ENCODE measurements at regions not wholly inside any gene's neighbourhood (a gene's known extent, or its start where the extent isn't known, plus 50 kb on each side); places are given as distances from the start of the nearest gene placed in this dataset.
"Not testable (repeated sequence)": the region's sequence is repeated elsewhere in the genome, so short reads cannot be mapped to it uniquely, and the experiment has no call there.

- Mint-ChIP-seq H3K4me3 (no peak overlapping the region), H3K27ac (no peak overlapping the region), H3K27me3 (no peaks in the 10 kb centered on the region), H3K9me3 (ENCODE audit: low read depth) (no peaks in the 10 kb centered on the region), H3K36me3 (no peaks in the 10 kb centered on the region), H3K4me1 (ENCODE audit: low read depth) (peaks cover 42% of the 10 kb centered on the region)
Measured at GRCh38 chr17:77832180-77832560, 126.3 kb upstream of the TNRC6C start.

DNA sequence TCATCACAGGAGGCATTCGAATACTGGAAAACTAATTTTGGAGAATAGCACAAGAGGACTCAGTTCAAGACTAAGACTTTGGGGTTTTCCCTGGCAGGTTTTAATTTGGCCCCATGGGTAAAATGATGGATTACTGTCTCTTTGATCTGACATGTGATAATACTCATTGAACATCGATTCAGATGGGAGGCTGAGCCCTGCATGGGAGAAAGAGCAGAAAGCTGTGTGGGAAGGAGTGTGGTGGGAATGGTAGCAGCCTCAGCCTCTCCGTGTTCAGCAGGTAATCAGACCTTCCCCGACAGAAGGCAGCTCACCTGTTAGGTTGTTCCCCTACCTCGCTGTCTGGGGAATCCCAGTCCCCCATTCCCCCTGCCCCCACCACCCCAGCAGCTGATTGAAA, 124.7 kb upstream of the TNRC6C start:
- H3K4me3 Mint-ChIP-seq, result no peak overlapping the region
- H3K4me1 Mint-ChIP-seq (ENCODE audit: low read depth), result peaks cover 41% of the 10 kb centered on the region
- H3K27me3 Mint-ChIP-seq, result no peaks in the 10 kb centered on the region
- no peak overlapping the region for H3K27ac Mint-ChIP-seq
- H3K36me3 Mint-ChIP-seq, result peaks cover 3% of the 10 kb centered on the region
- no peaks in the 10 kb centered on the region for H3K9me3 Mint-ChIP-seq (ENCODE audit: low read depth)

DNA sequence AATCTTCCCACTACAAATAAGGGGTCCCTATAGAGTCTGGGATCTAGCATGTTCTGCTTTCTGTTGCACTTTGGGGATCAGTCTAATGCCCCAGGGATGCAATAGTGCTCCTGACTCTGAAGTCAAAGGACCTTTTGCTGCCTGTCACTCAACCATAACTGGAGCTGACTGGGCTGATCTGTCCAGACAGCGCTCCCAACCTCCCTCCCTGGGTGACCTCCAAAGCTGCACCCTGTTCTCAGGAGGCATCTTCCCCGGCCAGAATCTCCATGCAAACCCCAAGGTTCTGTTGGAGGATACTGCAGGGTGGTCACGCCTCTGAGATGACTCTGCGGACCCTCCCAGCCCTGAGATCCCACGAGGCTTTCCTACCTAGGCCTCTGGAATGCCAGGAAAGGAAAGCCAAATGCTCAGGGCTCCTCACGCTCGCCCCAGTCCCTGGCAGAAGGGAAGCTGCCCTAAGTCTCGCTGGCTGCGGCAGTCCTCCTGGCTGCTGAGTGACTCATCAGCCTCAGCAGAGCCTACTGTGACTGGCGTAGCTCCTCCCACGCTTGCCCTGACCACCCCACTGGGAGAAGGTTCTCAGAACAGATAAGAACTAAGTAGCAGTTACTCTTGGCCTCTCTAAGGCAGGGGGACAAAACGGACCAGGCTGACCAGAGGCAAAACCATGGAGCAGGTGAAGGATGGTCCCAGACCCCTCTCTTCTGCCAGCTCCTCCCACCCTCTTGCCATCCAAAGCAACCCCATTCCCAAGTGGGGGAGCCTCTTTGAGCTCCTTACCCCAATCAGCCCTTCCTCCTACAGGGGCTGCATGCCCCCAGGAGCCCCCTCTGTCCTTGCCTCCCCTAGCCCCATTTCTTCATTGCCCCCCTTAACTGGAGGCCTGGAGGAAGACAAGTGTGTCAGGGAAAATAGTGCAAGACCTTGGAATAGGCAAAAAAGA, 124.1 kb upstream of the TNRC6C start:
- H3K9me3 Mint-ChIP-seq (ENCODE audit: low read depth), result no peaks in the 10 kb centered on the region
- peaks cover 43% of the 10 kb centered on the region for H3K4me1 Mint-ChIP-seq (ENCODE audit: low read depth)
- no peak overlapping the region for H3K4me3 Mint-ChIP-seq
- peaks cover 3% of the 10 kb centered on the region for H3K36me3 Mint-ChIP-seq
- H3K27me3 Mint-ChIP-seq, result no peaks in the 10 kb centered on the region
- no peak overlapping the region for H3K27ac Mint-ChIP-seq

GRCh38 chr17:77836557-77837041, 121.9 kb upstream of the TNRC6C start:
- H3K27ac Mint-ChIP-seq, result peak overlapping the region; percentile 79

DNA sequence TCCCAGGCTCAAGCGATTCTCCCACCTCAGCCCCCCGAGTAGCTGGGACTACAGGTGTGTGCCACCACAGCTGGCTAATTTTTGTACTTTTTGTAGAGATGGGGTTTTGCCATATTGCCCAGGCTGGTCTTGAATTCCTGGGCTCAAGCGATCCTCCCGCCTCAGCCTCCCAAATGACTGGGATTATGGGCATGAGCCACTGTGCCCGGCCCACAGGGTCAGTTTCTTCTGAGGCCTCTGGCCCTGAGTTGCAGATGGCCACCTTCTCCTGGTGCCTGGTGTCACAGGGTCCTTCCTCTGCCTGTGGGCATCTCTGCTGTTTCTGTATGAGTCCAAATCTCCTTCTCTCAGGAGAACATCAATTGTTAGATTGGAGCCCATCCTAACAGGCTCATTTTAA, 121.4 kb upstream of the TNRC6C start:
- H3K27ac Mint-ChIP-seq, result peak overlapping the region; percentile 79
- not testable (repeated sequence) for H3K9me3 Mint-ChIP-seq (ENCODE audit: low read depth); H3K27me3 Mint-ChIP-seq; H3K4me3 Mint-ChIP-seq; H3K36me3 Mint-ChIP-seq
- H3K4me1 Mint-ChIP-seq (ENCODE audit: low read depth), result peaks cover 42% of the 10 kb centered on the region

More at GRCh38 chr17:77836557-77837041, 121.9 kb upstream of the TNRC6C start:
- H3K36me3 Mint-ChIP-seq, result peaks cover 3% of the 10 kb centered on the region
- no peak overlapping the region for H3K4me3 Mint-ChIP-seq
- peaks cover 38% of the 10 kb centered on the region for H3K4me1 Mint-ChIP-seq (ENCODE audit: low read depth)
- no peaks in the 10 kb centered on the region for H3K9me3 Mint-ChIP-seq (ENCODE audit: low read depth)
- H3K27me3 Mint-ChIP-seq, result no peaks in the 10 kb centered on the region

GRCh38 chr17:77837917-77838316, 120.6 kb upstream of the TNRC6C start:
- Mint-ChIP-seq H3K27me3 (no peaks in the 10 kb centered on the region), H3K4me1 (ENCODE audit: low read depth) (peaks cover 51% of the 10 kb centered on the region), H3K36me3 (peaks cover 3% of the 10 kb centered on the region), H3K27ac (no peak overlapping the region), H3K4me3 (no peak overlapping the region), H3K9me3 (ENCODE audit: low read depth) (no peaks in the 10 kb centered on the region)

GRCh38 chr17:77838748-77839697, 119.5 kb upstream of the TNRC6C start:
- H3K27ac Mint-ChIP-seq, result no peak overlapping the region
- peaks cover 3% of the 10 kb centered on the region for H3K36me3 Mint-ChIP-seq
- no peaks in the 10 kb centered on the region for H3K27me3 Mint-ChIP-seq
- H3K4me1 Mint-ChIP-seq (ENCODE audit: low read depth), result peaks cover 57% of the 10 kb centered on the region
- no peak overlapping the region for H3K4me3 Mint-ChIP-seq
- H3K9me3 Mint-ChIP-seq (ENCODE audit: low read depth), result no peaks in the 10 kb centered on the region

GRCh38 chr17:77839698-77840512, 118.6 kb upstream of the TNRC6C start:
- no peak overlapping the region for H3K4me3 Mint-ChIP-seq
- no peaks in the 10 kb centered on the region for H3K9me3 Mint-ChIP-seq (ENCODE audit: low read depth)

GRCh38 chr17:77840513-77841165, 117.9 kb upstream of the TNRC6C start:
- Mint-ChIP-seq H3K9me3 (ENCODE audit: low read depth) (no peaks in the 10 kb centered on the region), H3K4me1 (ENCODE audit: low read depth) (peaks cover 55% of the 10 kb centered on the region), H3K27ac (no peak overlapping the region), H3K36me3 (peaks cover 3% of the 10 kb centered on the region), H3K27me3 (no peaks in the 10 kb centered on the region), H3K4me3 (no peak overlapping the region)

More at GRCh38 chr17:77839698-77840512, 118.6 kb upstream of the TNRC6C start:
- Mint-ChIP-seq H3K36me3 (peaks cover 3% of the 10 kb centered on the region), H3K4me1 (ENCODE audit: low read depth) (peaks cover 57% of the 10 kb centered on the region), H3K27me3 (no peaks in the 10 kb centered on the region), H3K27ac (no peak overlapping the region)

DNA sequence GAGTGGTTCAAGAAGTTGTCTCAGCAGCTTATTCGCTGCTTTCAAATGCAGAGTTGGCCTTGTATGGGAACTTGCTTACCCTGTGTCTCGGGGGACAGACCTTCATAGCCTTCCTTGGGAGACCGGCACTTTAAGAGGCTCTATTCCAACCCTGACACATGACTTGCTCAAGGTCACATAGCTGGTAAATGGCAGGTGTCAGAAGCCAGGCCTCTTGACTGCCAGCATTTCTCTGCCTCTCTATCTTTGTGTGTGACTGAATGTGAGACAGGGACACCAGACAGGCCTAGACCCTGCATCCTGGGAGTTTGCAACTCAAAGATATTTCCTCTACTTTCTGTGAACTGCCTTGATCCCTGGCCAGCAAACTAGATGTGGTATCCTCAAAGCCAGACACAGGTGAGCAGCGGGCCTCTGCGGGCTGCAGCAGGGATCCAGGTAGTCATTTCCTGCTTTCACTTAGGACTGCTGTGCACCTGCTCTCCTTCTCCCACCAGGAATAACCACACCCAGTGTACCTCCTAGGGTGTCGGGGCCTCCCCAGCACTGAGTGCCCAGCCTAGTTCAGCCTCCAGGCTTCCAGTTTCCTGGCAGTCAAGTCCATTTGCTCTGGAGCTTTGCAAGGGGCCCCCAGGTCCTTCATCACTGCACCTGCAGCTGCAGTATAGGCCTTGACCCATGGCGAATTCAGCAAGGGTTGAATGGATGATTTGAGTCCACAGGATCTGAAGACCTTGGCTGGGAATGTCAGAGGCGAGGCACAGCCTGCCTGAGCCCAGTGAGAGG, 116.6 kb upstream of the TNRC6C start:
- Mint-ChIP-seq H3K27me3 (no peaks in the 10 kb centered on the region), H3K4me3 (peak overlapping the region; percentile 7), H3K36me3 (peaks cover 3% of the 10 kb centered on the region), H3K27ac (no peak overlapping the region), H3K4me1 (ENCODE audit: low read depth) (peaks cover 58% of the 10 kb centered on the region), H3K9me3 (ENCODE audit: low read depth) (no peaks in the 10 kb centered on the region)

- no peaks in the 10 kb centered on the region for H3K27me3 Mint-ChIP-seq
- peak overlapping the region; percentile 15 for H3K4me3 Mint-ChIP-seq
- H3K36me3 Mint-ChIP-seq, result peaks cover 3% of the 10 kb centered on the region
- H3K27ac Mint-ChIP-seq, result peak overlapping the region; percentile 91
- H3K9me3 Mint-ChIP-seq (ENCODE audit: low read depth), result no peaks in the 10 kb centered on the region
- peaks cover 61% of the 10 kb centered on the region for H3K4me1 Mint-ChIP-seq (ENCODE audit: low read depth)
Measured at GRCh38 chr17:77842528-77843147, 115.9 kb upstream of the TNRC6C start.

DNA sequence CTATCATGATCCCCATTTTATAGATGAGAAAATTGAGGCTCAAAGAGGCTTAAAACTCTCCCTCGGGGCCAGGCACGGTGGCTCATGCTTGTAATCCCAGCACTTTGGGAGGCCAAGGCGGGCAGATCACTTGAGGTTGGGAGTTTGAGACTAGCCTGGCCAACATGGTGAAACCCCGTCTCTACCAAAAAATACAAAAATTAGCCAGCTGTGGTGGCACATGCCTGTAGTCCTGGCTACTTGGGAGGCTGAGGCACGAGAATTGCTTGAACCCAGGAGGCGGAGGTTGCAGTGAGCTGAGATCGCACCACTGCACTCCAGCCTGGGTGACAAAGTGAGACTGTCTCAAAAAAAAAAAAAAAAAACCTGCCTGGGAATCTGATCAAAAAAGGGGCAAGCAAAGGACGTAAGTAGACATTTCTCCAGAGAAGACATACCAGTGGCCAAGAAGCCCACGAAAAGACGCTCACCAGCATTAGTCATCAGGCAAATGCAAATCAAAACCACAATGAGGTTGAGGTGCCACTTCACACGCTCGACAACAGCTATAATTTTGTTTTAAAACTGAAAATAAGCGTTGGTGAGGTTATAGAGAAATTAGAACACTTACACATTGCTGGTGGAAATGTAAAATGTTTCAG, 115.1 kb upstream of the TNRC6C start:
- not testable (repeated sequence) for H3K27me3 Mint-ChIP-seq; H3K9me3 Mint-ChIP-seq (ENCODE audit: low read depth); H3K36me3 Mint-ChIP-seq
- H3K4me1 Mint-ChIP-seq (ENCODE audit: low read depth), result peaks cover 59% of the 10 kb centered on the region
- peak overlapping the region; percentile 91 for H3K27ac Mint-ChIP-seq
- H3K4me3 Mint-ChIP-seq, result peak overlapping the region; percentile 72
